ENCODE measurements at regions not wholly inside any gene's neighbourhood (a gene's known extent, or its start where the extent isn't known, plus 50 kb on each side); places are given as distances from the start of the nearest gene placed in this dataset.

DNA sequence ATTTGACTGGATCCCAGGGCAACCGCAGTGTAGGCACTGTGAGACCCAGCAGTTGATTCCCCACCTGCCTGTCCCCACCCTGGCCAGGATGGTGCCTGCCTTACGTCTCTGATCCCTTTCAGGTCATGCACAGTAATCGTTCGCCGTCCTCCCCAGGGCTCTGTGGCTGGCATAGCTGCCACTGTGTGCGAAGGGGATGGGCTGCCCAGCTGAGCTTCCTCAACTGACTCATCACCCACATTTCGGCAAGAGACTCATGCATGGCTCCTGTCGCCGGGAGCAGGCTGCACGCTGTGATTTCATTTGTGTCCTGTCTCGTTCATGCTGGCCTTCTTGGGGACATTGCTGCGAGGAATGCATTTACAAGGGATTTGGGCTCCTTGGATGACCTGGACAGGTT is 252.4 kb downstream of the KLF6 start:
- Histone ChIP-seq H3K4me3 (ENCODE audit: low read depth in 2 of 2, low read length in 1 of 2) (no peak overlapping the region), H3F3A (replicated peaks; ENCODE audit: insufficient read depth) (peaks cover 27% of the 10 kb centered on the region), H3K9ac (no peak overlapping the region), H3K9me3 (no peaks in the 10 kb centered on the region), H3K4me1 (ENCODE audit: control insufficient read depth in 1 of 2, insufficient read depth in 2 of 2, low read depth in 1 of 2, low read length in 1 of 2) (peaks cover 3 to 23% of the 10 kb centered on the region in 2 experiments), H3K79me2 (ENCODE audit: insufficient read depth) (no peaks in the 10 kb centered on the region), H3K4me2 (no peak overlapping the region), H3K9me2 (no peaks in the 10 kb centered on the region), H3K27ac (ENCODE audit: low read depth in 2 of 2, low read length in 1 of 2) (no peak overlapping the region), H3K36me3 (replicated peaks in 1 of 2; ENCODE audit: control insufficient read depth in 1 of 2, insufficient read depth in 2 of 2, low read length in 1 of 2) (no peaks in the 10 kb centered on the region), H3K27me3 (ENCODE audit: insufficient read depth) (no peaks in the 10 kb centered on the region), H4K20me1 (ENCODE audit: insufficient read depth) (no peaks in the 10 kb centered on the region), H2AFZ (ENCODE audit: low read depth) (no peak overlapping the region)
- no peak for TF ChIP-seq RCOR1 (IDR thresholded peaks at IDR 0.05; ENCODE audit: low read length)
- TF ChIP-seq, protein P1, sequence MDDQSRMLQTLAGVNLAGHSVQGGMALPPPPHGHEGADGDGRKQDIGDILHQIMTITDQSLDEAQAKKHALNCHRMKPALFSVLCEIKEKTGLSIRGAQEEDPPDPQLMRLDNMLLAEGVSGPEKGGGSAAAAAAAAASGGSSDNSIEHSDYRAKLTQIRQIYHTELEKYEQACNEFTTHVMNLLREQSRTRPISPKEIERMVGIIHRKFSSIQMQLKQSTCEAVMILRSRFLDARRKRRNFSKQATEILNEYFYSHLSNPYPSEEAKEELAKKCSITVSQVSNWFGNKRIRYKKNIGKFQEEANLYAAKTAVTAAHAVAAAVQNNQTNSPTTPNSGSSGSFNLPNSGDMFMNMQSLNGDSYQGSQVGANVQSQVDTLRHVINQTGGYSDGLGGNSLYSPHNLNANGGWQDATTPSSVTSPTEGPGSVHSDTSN (IDR thresholded peaks at IDR 0.05): peak; percentile 15; the same call in 1 of the 2 replicates
- peak; percentile 42 for TF ChIP-seq TCF12 (IDR thresholded peaks at IDR 0.05)
- peak; percentile 28; the same call in 1 of the 2 replicates for TF ChIP-seq JUND (IDR thresholded peaks at IDR 0.05)
- TF ChIP-seq FOSL2 (IDR thresholded peaks at IDR 0.05; ENCODE audit: borderline replicate concordance, low read depth): peak; percentile 48; the same call in 1 of the 2 replicates
- TF ChIP-seq POLR2AphosphoS5 (IDR thresholded peaks at IDR 0.05; ENCODE audit: low read depth, low read length): no peak
- DNase-seq: no peak
- ChIA-PET POLR2A (no interaction called here), CTCF (interaction anchor here (1.5 kb wide), 1 partner anchor 18 kb away, joined by 5 read pairs; no protein-coding TSS in a partner anchor)
- WGBS (ENCODE audit: low lambda C conversion rate): 77% methylated on average over 12 of the region's 12 CpGs

DNA sequence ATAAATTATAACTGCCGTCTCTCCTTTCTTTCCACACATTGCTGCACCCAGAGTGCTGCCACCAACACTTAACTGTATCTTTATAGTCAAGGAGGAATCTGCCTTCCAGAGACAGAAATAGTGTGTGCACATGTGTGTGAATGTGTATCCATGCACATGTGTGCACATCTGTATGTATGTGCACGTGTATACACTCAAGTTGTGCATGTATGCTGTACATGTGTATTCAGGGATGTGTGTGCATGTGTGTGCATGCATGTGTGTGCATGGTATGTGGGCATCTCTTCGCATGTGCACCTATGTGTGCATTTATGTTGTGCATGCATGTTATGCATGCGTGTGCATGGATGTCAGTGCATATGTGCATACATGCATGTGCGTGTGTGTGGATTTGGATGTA is 253.3 kb downstream of the KLF6 start:
- ChIA-PET POLR2A (no interaction called here), CTCF (no interaction called here)
- TF ChIP-seq GABPA (IDR thresholded peaks at IDR 0.05; ENCODE audit: low read depth) (no peak), FOXM1 (IDR thresholded peaks at IDR 0.05; ENCODE audit: low read depth) (no peak), POLR2AphosphoS5 (IDR thresholded peaks at IDR 0.05; ENCODE audit: low read depth, low read length) (no peak), TCF12 (IDR thresholded peaks at IDR 0.05) (no peak), NRF1 (IDR thresholded peaks at IDR 0.05; ENCODE audit: low read depth, low read length) (no peak)
- TF ChIP-seq, protein P2, sequence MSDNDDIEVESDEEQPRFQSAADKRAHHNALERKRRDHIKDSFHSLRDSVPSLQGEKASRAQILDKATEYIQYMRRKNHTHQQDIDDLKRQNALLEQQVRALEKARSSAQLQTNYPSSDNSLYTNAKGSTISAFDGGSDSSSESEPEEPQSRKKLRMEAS (IDR thresholded peaks at IDR 0.05; ENCODE audit: low read depth): no peak
- no peaks in the 10 kb centered on the region for H3K27me3 ChIP-seq (ENCODE audit: insufficient read depth)
- H3K36me3 ChIP-seq (replicated peaks in 1 of 2; ENCODE audit: control insufficient read depth in 1 of 2, insufficient read depth in 2 of 2, low read length in 1 of 2): no peaks in the 10 kb centered on the region
- H3F3A ChIP-seq (replicated peaks; ENCODE audit: insufficient read depth): peaks cover 31% of the 10 kb centered on the region
- H3K9me2 ChIP-seq: no peaks in the 10 kb centered on the region
- no peak overlapping the region for H3K9ac ChIP-seq
- WGBS (ENCODE audit: low lambda C conversion rate): 94% methylated on average over 5 of the region's 5 CpGs
- H3K27ac ChIP-seq (ENCODE audit: low read depth in 2 of 2, low read length in 1 of 2): peak overlapping the region in 1 of 2 experiments; percentile 34; a peak in 1 of 4 replicates
- no peaks in the 10 kb centered on the region for H4K20me1 ChIP-seq (ENCODE audit: insufficient read depth)
- no peaks in the 10 kb centered on the region for H3K79me2 ChIP-seq (ENCODE audit: insufficient read depth)
- H3K9me3 ChIP-seq: no peaks in the 10 kb centered on the region
- no peak overlapping the region for H2AFZ ChIP-seq (ENCODE audit: low read depth)
- no peak overlapping the region for H3K4me3 ChIP-seq (ENCODE audit: low read depth in 2 of 2, low read length in 1 of 2)
- no peak for DNase-seq
- no peak overlapping the region for H3K4me2 ChIP-seq
- H3K4me1 ChIP-seq (ENCODE audit: control insufficient read depth in 1 of 2, insufficient read depth in 2 of 2, low read depth in 1 of 2, low read length in 1 of 2): peaks cover 3 to 28% of the 10 kb centered on the region in 2 experiments

DNA sequence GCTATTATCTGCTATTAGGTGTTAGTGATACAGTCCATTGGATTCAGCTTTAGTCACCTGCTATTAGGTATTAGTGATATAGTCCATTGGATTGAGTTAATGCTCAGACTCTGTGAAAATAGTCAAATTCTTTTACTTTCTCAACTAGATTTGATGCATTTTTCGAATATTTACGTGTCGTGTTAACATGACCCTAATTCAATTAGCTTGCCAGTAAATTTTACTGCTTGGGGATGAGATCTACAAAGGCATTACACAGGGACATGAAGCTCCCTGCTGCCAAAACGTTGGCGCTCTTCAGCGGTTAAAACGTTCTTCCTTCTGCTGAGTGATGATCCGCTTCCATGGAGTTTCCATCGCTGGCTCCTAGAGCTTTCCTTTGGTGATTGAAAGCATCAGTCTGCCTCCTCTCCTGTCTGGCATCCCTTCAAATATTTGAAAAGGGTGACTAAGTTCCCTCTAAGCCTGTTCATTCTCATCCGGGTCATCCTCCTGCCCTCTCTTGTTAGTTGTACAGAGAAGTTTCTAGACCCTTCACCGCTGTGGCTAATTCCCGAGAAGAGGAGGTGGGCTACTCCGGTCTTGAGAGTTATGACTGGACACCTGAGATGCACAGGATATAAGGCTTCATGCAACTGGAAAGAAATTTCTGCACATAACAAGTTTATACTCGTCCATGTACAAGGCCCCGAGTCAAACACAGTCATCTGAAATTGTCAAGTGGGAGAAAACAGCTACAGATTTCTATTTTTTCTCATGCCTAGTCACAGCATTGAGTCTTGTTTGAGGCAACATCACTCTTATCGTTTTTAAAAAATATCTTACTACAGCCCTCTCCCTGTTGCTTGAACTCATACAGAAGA is 254.0 kb downstream of the KLF6 start:
- TF ChIP-seq JUND (IDR thresholded peaks at IDR 0.05) (peak; percentile 31; the same call in 1 of the 2 replicates), POLR2AphosphoS5 (IDR thresholded peaks at IDR 0.05; ENCODE audit: low read depth, low read length) (no peak), SIN3A (IDR thresholded peaks at IDR 0.05; ENCODE audit: borderline replicate concordance, low read depth, low read length) (no peak), MXI1 (IDR thresholded peaks at IDR 0.05; ENCODE audit: low read depth, low read length) (no peak), TEAD4 (IDR thresholded peaks at IDR 0.05; ENCODE audit: borderline replicate concordance, insufficient read depth) (no peak), FOSL2 (IDR thresholded peaks at IDR 0.05; ENCODE audit: borderline replicate concordance, low read depth) (peak; percentile 19; the same call in 1 of the 2 replicates), RCOR1 (IDR thresholded peaks at IDR 0.05; ENCODE audit: low read length) (no peak), MEF2A (IDR thresholded peaks at IDR 0.05; ENCODE audit: borderline replicate concordance, low read depth) (0 out of 2 replicates have a peak, but pooled peaks have one; percentile 5), RXRA (IDR thresholded peaks at IDR 0.05; ENCODE audit: borderline replicate concordance, low read depth) (no peak), TCF12 (IDR thresholded peaks at IDR 0.05) (peak; percentile 23)
- TF ChIP-seq, protein P1 (IDR thresholded peaks at IDR 0.05): peak; percentile 70
- TF ChIP-seq, protein P3, sequence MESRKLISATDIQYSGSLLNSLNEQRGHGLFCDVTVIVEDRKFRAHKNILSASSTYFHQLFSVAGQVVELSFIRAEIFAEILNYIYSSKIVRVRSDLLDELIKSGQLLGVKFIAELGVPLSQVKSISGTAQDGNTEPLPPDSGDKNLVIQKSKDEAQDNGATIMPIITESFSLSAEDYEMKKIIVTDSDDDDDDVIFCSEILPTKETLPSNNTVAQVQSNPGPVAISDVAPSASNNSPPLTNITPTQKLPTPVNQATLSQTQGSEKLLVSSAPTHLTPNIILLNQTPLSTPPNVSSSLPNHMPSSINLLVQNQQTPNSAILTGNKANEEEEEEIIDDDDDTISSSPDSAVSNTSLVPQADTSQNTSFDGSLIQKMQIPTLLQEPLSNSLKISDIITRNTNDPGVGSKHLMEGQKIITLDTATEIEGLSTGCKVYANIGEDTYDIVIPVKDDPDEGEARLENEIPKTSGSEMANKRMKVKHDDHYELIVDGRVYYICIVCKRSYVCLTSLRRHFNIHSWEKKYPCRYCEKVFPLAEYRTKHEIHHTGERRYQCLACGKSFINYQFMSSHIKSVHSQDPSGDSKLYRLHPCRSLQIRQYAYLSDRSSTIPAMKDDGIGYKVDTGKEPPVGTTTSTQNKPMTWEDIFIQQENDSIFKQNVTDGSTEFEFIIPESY (IDR thresholded peaks at IDR 0.05; ENCODE audit: borderline replicate concordance, low read depth): no peak

More for the DNA sequence above, 254.0 kb downstream of the KLF6 start:
- 75% methylated on average over 16 of the region's 16 CpGs for WGBS (ENCODE audit: low lambda C conversion rate)
- Histone ChIP-seq H3K4me2 (no peak overlapping the region), H3F3A (replicated peaks; ENCODE audit: insufficient read depth) (peaks cover 31% of the 10 kb centered on the region), H3K79me2 (ENCODE audit: insufficient read depth) (no peaks in the 10 kb centered on the region), H4K20me1 (ENCODE audit: insufficient read depth) (no peaks in the 10 kb centered on the region), H3K27ac (ENCODE audit: low read depth in 2 of 2, low read length in 1 of 2) (peak overlapping the region in 1 of 2 experiments; percentile 34; a peak in 2 of 4 replicates), H2AFZ (ENCODE audit: low read depth) (no peak overlapping the region), H3K9ac (no peak overlapping the region), H3K36me3 (replicated peaks in 1 of 2; ENCODE audit: control insufficient read depth in 1 of 2, insufficient read depth in 2 of 2, low read length in 1 of 2) (no peaks in the 10 kb centered on the region), H3K4me3 (ENCODE audit: low read depth in 2 of 2, low read length in 1 of 2) (no peak overlapping the region), H3K9me2 (no peaks in the 10 kb centered on the region), H3K4me1 (ENCODE audit: control insufficient read depth in 1 of 2, insufficient read depth in 2 of 2, low read depth in 1 of 2, low read length in 1 of 2) (peaks cover 3 to 34% of the 10 kb centered on the region in 2 experiments), H3K27me3 (ENCODE audit: insufficient read depth) (no peaks in the 10 kb centered on the region), H3K9me3 (no peaks in the 10 kb centered on the region)
- ChIA-PET CTCF (no interaction called here), POLR2A (no interaction called here)
- DNase-seq: no peak

Data from SK-N-SH (cell line).